ENCODE measurements at regions not wholly inside any gene's neighbourhood (a gene's known extent, or its start where the extent isn't known, plus 50 kb on each side); places are given as distances from the start of the nearest gene placed in this dataset.

DNA sequence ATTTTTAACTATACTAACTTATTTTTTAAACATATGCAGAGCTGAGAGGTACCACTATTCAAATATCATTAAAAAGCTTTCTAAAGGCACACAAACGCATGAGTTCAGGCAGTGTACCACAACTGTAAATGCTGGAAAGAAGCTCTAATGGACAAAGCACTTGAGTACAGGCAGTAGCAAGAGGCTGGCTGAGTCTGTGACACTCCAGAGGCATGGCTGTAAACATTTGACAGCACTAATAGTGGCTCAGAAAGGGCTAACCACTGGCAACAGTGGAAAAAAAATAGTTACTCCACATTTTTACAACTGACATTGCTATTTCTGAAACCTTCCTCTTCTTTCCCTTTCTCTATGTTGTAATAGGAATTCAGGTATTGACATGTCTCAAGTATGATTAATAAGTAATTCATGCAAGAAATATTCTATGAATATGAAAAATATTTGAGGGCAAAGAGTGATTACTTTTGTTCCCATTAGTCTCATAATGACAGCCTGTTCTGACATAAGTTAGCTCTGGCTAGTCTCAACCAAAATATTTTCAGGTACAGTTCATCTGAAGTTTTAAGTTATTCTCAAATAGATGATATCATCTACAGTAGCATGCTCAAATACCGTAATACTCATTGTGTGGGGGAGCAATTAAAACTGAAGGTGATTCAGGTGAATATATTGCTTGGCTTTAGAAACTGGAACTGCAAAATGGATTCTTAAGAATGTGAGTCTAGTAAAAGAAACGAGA is 324.0 kb upstream of the POT1 start:
- Histone ChIP-seq H3K4me1 (replicated peaks in 1 of 2) (no peaks in the 10 kb centered on the region), H3K27ac (no peak overlapping the region), H3K36me3 (replicated peaks in 1 of 2) (no peaks in the 10 kb centered on the region), H3K4me3 (no peak overlapping the region), H3K27me3 (no peaks in the 10 kb centered on the region), H3K9me3 (replicated peaks in 1 of 3) (no peaks in the 10 kb centered on the region)
- no peak for TF ChIP-seq POLR2A (IDR thresholded peaks at IDR 0.05)
- TF ChIP-seq, protein P1, sequence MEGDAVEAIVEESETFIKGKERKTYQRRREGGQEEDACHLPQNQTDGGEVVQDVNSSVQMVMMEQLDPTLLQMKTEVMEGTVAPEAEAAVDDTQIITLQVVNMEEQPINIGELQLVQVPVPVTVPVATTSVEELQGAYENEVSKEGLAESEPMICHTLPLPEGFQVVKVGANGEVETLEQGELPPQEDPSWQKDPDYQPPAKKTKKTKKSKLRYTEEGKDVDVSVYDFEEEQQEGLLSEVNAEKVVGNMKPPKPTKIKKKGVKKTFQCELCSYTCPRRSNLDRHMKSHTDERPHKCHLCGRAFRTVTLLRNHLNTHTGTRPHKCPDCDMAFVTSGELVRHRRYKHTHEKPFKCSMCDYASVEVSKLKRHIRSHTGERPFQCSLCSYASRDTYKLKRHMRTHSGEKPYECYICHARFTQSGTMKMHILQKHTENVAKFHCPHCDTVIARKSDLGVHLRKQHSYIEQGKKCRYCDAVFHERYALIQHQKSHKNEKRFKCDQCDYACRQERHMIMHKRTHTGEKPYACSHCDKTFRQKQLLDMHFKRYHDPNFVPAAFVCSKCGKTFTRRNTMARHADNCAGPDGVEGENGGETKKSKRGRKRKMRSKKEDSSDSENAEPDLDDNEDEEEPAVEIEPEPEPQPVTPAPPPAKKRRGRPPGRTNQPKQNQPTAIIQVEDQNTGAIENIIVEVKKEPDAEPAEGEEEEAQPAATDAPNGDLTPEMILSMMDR (IDR thresholded peaks at IDR 0.05): no peak
- 42 to 70% (median 68%) methylated on average over 3 of the region's 3 CpGs for WGBS, 4 donors
- DNase-seq: no peak
- intact Hi-C loops (cut with DNase I): no loop called here

GRCh38 chr7:125247514-125248098 is 318.0 kb upstream of the POT1 start:
- no peak overlapping the region for H3K4me3 ChIP-seq
- TF ChIP-seq POLR2A (IDR thresholded peaks at IDR 0.05): no peak
- TF ChIP-seq, protein P1 (IDR thresholded peaks at IDR 0.05): no peak
- H3K9me3 ChIP-seq (replicated peaks in 1 of 3): no peaks in the 10 kb centered on the region
- intact Hi-C loops (cut with DNase I): no loop called here
- no peaks in the 10 kb centered on the region for H3K4me1 ChIP-seq (replicated peaks in 1 of 2)
- no peak for DNase-seq
- no peaks in the 10 kb centered on the region for H3K36me3 ChIP-seq (replicated peaks in 1 of 2)
- H3K27ac ChIP-seq: no peak overlapping the region
- H3K27me3 ChIP-seq: no peaks in the 10 kb centered on the region
- WGBS, 4 donors: 63 to 72% (median 66%) methylated on average over 1 of the region's 1 CpG

- Histone ChIP-seq H3K9me3 (replicated peaks in 1 of 3) (no peaks in the 10 kb centered on the region), H3K27me3 (no peaks in the 10 kb centered on the region), H3K36me3 (replicated peaks in 1 of 2) (no peaks in the 10 kb centered on the region), H3K4me3 (no peak overlapping the region), H3K4me1 (replicated peaks in 1 of 2) (no peaks in the 10 kb centered on the region), H3K27ac (no peak overlapping the region)
- 41 to 56% (median 49%) methylated on average over 1 of the region's 1 CpG for WGBS, 4 donors
- intact Hi-C loops (cut with DNase I): no loop called here
- no peak for DNase-seq
- TF ChIP-seq POLR2A (IDR thresholded peaks at IDR 0.05): no peak
- TF ChIP-seq, protein P1 (IDR thresholded peaks at IDR 0.05): no peak
Measured at GRCh38 chr7:125246706-125247105, 317.1 kb upstream of the POT1 start.

DNA sequence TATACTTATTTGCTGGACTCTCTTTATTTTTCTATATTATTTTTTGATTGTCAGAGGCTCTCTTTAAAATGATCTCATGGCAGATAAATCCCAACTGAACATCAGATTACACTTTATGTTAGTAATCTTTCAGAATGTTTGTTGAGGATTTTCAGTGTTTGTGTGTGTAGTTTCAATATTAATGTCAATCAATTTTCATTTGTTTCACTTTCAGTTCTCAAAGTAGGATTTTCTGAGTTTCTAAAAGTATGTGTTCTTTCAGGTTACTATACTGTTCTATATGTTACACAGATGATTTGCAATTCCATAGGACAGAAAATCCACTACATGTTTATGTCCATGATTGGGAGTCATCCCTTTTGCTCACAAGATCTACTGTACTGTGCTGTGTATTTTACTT is 311.9 kb upstream of the POT1 start:
- DNase-seq: no peak
- no peaks in the 10 kb centered on the region for H3K4me1 ChIP-seq (replicated peaks in 1 of 2)
- no peak overlapping the region for H3K4me3 ChIP-seq
- no peak for TF ChIP-seq POLR2A (IDR thresholded peaks at IDR 0.05)
- TF ChIP-seq, protein P1 (IDR thresholded peaks at IDR 0.05): no peak
- no peak overlapping the region for H3K27ac ChIP-seq
- intact Hi-C loops (cut with DNase I): no loop called here
- H3K36me3 ChIP-seq (replicated peaks in 1 of 2): no peaks in the 10 kb centered on the region
- H3K27me3 ChIP-seq: no peaks in the 10 kb centered on the region
- no peaks in the 10 kb centered on the region for H3K9me3 ChIP-seq (replicated peaks in 1 of 3)

Data from adrenal gland (tissue), 9 donors.